Stimulated activated CD4-positive, alpha-beta T cell treated with anti-CD3 and anti-CD28 coated beads, Interleukin-12 subunit alpha, Interleukin-12 subunit beta, amount 100 ng/mL, for 4 hours (primary cell): ENCODE measurements at regions not wholly inside any gene's neighbourhood (a gene's known extent, or its start where the extent isn't known, plus 50 kb on each side); places are given as distances from the start of the nearest gene placed in this dataset.
"Not testable (repeated sequence)": the region's sequence is repeated elsewhere in the genome, so short reads cannot be mapped to it uniquely, and the experiment has no call there.

Experiments used
- DNase-seq: peaks from one replicate; pipeline ENCODE4 v3.0.0-alpha.2; 2020

- not testable (repeated sequence) for DNase-seq
Measured at GRCh38 chrX:879756-880698, 249.4 kb downstream of the SHOX start.

GRCh38 chrX:874061-874460 lies 243.5 kb downstream of the SHOX start:
- DNase-seq: no peak

GRCh38 chrX:873016-873415 lies 242.4 kb downstream of the SHOX start:
- DNase-seq: no peak

- no peak for DNase-seq
Measured at GRCh38 chrX:872090-872489, 241.5 kb downstream of the SHOX start.

GRCh38 chrX:871626-872025 lies 241.0 kb downstream of the SHOX start:
- no peak for DNase-seq

- no peak for DNase-seq
Measured at GRCh38 chrX:867966-868647, 237.5 kb downstream of the SHOX start.

- no peak for DNase-seq
Measured at GRCh38 chrX:867502-867901, 236.9 kb downstream of the SHOX start.

- no peak for DNase-seq
Measured at GRCh38 chrX:866441-866990, 235.9 kb downstream of the SHOX start.

GRCh38 chrX:865422-865821 lies 234.8 kb downstream of the SHOX start:
- no peak for DNase-seq

GRCh38 chrX:861921-862320 lies 231.3 kb downstream of the SHOX start:
- DNase-seq: no peak

GRCh38 chrX:861340-861890 lies 230.8 kb downstream of the SHOX start:
- no peak for DNase-seq

GRCh38 chrX:859329-859728 lies 228.7 kb downstream of the SHOX start:
- DNase-seq: no peak

- DNase-seq: no peak
Measured at GRCh38 chrX:858542-859078, 228.0 kb downstream of the SHOX start.

GRCh38 chrX:857376-857775 lies 226.8 kb downstream of the SHOX start:
- DNase-seq: no peak

GRCh38 chrX:856566-857290 lies 226.1 kb downstream of the SHOX start:
- DNase-seq: no peak

- no peak for DNase-seq
Measured at GRCh38 chrX:853304-853703, 222.7 kb downstream of the SHOX start.

GRCh38 chrX:850471-850916 lies 219.9 kb downstream of the SHOX start:
- no peak for DNase-seq

- DNase-seq: no peak
Measured at GRCh38 chrX:848386-848785, 217.8 kb downstream of the SHOX start.

GRCh38 chrX:843306-843705 lies 212.7 kb downstream of the SHOX start:
- no peak for DNase-seq

GRCh38 chrX:840556-840955 lies 210.0 kb downstream of the SHOX start:
- no peak for DNase-seq

GRCh38 chrX:838666-839065 lies 208.1 kb downstream of the SHOX start:
- not testable (repeated sequence) for DNase-seq

GRCh38 chrX:835857-836256 lies 205.3 kb downstream of the SHOX start:
- DNase-seq: not testable (repeated sequence)

- DNase-seq: no peak
Measured at GRCh38 chrX:830532-830931, 199.9 kb downstream of the SHOX start.
